ENCODE measurements at regions not wholly inside any gene's neighbourhood (a gene's known extent, or its start where the extent isn't known, plus 50 kb on each side); places are given as distances from the start of the nearest gene placed in this dataset.
"Not testable (repeated sequence)": the region's sequence is repeated elsewhere in the genome, so short reads cannot be mapped to it uniquely, and the experiment has no call there.

- no peak for DNase-seq (ENCODE audit: low spot score)
These were observed 511.8 kb upstream of the FOXG1 start for GRCh38 chr14:28254768-28255167.

- DNase-seq (ENCODE audit: low spot score): no peak
These were observed 502.3 kb upstream of the FOXG1 start for GRCh38 chr14:28264306-28264705.

- DNase-seq (ENCODE audit: low spot score): no peak
These were observed 494.3 kb upstream of the FOXG1 start for GRCh38 chr14:28272270-28272669.

DNA sequence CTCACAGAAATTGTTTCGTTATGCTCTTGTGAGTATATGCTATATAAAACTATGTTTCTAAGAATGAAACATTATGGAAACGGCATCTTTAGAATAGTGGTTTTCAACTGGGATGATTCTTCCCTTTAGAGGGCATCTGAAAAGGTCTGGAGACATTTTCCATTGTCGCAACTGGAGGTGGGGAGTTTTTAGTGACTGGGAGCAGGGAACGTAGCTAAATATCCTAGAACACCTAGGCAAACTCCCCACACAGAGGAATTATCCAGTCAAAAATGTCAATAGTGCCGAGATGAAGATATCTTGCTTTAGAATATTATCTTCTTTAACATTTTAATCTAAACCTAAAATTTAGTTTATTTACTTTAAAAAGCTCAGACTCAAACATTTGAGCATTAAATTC lies 486.1 kb upstream of the FOXG1 start:
- DNase-seq (ENCODE audit: low spot score): no peak

DNA sequence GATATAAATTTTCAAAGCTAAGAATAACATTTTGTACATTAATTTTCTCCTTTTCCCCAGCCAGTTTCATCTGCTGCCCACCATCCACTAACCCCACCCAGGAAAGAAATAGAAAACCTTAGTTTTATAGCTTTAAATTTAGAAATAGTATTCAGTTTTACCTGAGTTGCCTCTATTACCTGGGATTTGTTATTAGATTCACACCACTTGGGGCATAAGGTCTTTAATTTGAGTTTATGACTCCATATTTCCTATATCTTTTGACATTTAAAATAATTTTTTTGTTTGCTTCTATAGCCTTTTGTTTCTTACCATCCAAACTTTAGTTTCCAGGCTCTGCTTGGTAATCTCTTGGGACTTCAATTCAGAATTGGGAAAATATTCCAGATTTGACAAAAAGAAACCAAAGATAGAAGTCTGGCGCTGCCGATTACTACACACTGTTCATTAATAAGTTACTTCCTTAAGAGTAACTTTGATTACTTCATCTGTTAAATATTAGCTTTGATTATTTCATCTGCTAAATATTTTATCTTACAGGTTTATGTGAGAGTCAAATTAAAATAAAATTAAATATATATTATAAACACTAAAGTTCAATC lies 485.5 kb upstream of the FOXG1 start:
- no peak for DNase-seq (ENCODE audit: low spot score)

- DNase-seq (ENCODE audit: low spot score): no peak
These were observed 481.9 kb upstream of the FOXG1 start for GRCh38 chr14:28284546-28285300.

GRCh38 chr14:28294834-28295440 lies 471.6 kb upstream of the FOXG1 start:
- DNase-seq (ENCODE audit: low spot score): peak; percentile 4

GRCh38 chr14:28297559-28297958 lies 469.0 kb upstream of the FOXG1 start:
- no peak for DNase-seq (ENCODE audit: low spot score)

DNA sequence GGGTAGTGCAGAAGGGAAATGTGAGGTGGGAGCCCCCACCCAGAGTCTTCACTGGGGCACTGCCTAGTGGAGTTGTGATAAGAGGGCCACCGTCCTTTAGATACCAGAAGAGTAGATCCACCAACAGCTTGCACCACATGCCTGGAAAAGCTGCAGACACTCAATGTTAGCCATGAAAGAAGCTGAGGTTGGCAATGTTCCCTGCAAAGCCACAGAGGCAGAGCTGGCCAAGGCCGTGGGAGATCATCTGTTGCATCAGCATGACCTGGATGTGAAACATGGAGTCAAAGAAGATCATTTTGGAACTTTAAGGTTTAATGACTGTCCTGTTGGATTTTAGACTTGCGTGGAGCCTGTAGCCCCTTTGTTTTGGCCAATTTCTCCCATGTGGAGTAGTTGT lies 468.4 kb upstream of the FOXG1 start:
- DNase-seq (ENCODE audit: low spot score): no peak

DNA sequence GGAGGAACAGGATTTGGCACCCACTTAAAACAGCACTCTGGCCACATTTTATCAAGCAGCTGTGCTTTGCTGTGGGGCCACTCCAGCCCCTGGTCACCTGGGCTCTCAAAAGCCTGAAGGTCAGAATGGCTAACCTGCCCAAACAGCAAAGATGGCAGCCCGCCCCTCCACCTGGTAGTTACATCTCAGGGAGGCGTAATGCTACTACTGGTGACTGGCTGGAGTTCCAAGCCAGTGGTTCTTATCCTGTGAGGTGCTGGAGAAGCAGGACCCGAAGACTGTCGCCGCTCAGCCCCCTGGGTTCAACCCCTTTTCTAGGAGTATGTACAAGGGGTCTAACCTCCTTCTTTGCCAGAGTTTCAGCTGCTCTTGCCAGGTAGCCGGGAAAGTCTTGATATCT lies 467.4 kb upstream of the FOXG1 start:
- DNase-seq (ENCODE audit: low spot score): no peak

DNA sequence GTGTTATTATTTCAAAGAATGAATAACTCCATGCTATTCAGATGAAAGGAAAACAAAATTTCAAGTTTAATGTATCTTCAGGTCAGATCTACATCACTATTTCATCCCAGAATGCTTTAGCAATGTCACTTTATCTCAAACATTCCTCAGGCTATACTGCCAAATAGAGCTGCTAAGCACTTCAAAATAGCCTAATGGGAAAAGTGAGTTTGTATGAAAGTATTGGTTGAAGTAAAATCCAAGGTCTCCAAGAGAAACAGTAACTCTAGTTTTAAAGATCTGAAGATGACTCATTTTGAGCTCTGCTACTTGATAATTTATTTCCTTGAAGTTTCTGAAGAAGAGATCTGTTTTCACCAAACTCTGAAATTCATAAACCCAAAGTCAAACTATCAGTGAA lies 466.2 kb upstream of the FOXG1 start:
- DNase-seq (ENCODE audit: low spot score): no peak

GRCh38 chr14:28301179-28301578 lies 465.4 kb upstream of the FOXG1 start:
- DNase-seq (ENCODE audit: low spot score): no peak

GRCh38 chr14:28303248-28303647 lies 463.3 kb upstream of the FOXG1 start:
- no peak for DNase-seq (ENCODE audit: low spot score)

- no peak for DNase-seq (ENCODE audit: low spot score)
These were observed 460.6 kb upstream of the FOXG1 start for GRCh38 chr14:28305938-28306337.

- no peak for DNase-seq (ENCODE audit: low spot score)
These were observed 459.1 kb upstream of the FOXG1 start for GRCh38 chr14:28307506-28307905.

DNA sequence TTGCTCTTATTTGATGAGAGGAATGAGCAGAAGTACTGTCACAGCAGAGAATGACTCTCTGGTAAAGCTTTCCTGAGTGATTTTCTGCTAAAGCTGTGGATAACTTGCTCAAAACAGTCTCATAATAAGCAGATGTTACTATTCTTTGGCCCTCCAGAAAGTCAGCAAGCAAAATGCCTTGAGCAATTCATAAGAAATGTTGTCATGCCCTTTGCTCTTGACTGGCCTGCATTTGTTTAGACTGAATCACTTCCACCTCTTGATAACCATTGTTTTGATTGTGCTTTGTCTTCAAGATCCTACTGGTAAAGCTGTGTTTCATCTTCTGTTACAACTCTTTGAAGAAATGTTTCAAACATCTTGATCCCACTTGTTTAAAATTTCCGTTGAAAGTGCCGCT lies 457.9 kb upstream of the FOXG1 start:
- no peak for DNase-seq (ENCODE audit: low spot score)

DNA sequence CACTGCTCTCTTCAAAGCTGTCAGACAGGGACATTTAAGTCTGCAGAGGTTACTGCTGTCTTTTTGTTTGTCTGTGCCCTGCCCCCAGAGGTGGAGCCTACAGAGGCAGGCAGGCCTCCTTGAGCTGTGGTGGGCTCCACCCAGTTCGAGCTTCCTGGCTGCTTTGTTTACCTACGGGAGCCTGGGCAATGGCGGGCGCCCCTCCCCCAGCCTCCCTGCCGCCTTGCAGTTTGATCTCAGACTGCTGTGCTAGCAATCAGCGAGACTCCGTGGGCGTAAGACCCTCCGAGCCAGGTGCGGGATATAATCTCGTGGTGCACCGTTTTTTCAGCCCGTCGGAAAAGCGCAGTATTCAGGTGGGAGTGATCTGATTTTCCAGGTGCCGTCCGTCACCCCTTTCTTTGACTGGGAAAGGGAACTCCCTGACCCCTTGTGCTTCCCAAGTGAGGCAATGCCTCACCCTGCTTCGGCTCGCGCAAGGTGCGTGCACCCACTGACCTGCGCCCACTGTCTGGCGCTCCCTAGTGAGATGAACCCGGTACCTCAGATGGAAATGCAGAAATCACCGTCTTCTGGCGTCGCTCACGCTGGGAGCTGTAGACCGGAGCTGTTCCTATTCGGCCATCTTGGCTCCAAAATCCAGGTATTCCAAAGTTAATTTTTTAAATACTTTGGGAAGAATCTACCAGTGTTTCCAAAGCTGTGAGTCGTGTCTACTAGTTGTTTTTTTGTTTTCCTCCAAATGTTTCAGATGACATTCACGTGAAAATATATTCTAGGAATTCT lies 448.5 kb upstream of the FOXG1 start:
- DNase-seq (ENCODE audit: low spot score): not testable (repeated sequence)

DNA sequence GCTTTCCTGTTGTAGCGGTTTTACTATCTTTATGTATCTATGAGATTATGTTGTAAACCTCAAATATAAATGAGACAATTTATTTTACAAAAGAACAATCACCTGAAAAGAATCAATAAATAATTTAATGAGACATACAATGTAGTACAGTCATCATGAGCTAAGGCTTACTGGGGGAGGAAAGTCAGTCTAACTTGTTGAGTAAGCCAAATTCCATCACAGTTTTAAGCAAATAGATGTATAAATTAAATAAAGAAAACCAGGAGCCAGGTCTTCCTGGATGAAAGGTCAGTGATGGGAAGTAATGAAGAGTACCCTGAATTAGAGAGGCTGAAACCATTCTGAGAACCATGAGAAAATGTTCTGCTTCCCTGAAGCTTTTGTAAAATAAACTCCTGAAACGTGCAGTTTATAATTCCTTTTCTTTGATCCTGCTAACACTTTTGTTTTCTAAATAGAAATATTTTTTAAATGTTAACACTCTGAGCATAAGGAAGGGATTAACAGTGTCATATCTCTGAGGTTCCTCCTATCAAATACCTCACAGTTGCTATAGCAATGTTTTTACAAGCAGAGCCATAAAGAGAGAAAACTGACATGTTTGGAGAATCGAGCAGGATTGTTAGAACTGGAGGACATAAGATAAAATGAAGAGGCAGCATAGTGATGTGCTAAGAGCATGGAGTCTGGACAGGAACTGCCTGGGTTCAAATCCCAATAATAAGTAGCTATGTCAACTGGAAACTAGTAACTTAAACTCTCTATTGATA lies 444.9 kb upstream of the FOXG1 start:
- DNase-seq (ENCODE audit: low spot score): no peak

DNA sequence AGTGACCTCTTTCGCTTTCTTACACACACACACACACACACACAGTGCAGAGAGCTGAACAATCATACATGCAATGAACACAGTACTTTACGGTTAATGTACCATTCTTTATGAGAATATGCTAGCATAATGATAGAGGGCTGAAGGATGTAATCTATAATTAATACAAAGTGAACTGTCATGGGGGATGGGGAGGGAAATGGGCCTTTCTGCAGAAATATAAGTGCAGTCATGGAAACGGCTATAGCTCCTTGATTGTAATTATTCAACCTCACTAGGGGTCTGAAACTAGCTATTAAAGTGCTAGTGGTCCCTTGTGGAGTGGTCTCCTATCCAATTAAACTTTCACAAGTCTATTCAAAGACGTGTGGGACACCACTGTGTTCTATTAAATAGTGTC lies 443.2 kb upstream of the FOXG1 start:
- no peak for DNase-seq (ENCODE audit: low spot score)

- DNase-seq (ENCODE audit: low spot score): no peak
These were observed 442.4 kb upstream of the FOXG1 start for GRCh38 chr14:28323951-28324741.

GRCh38 chr14:28340816-28341215 lies 425.8 kb upstream of the FOXG1 start:
- DNase-seq (ENCODE audit: low spot score): no peak

Measured in HuH-7.5 (cell line).